Ishikawa (cell line): ENCODE measurements at regions not wholly inside any gene's neighbourhood (a gene's known extent, or its start where the extent isn't known, plus 50 kb on each side); places are given as distances from the start of the nearest gene placed in this dataset.

Source experiments
- CEBPB ChIP-seq: IDR thresholded peaks from 2 replicates; pipeline ENCODE4 v1.6.1; 2012
- CREB1 ChIP-seq: IDR thresholded peaks from 2 replicates; pipeline ENCODE4 v1.6.1; 2012; ENCODE audit warnings: low read depth
- EGR1 ChIP-seq: IDR thresholded peaks from 2 replicates; pipeline ENCODE4 v1.6.1; 2012
- EP300 ChIP-seq: IDR thresholded peaks from 2 replicates; pipeline ENCODE4 v1.6.1; 2012; ENCODE audit warnings: borderline replicate concordance
- FOXM1 ChIP-seq: IDR thresholded peaks from 2 replicates; pipeline ENCODE4 v1.6.1; 2012; ENCODE audit warnings: low read depth, borderline replicate concordance
- NFIC ChIP-seq: IDR thresholded peaks from 2 replicates; pipeline ENCODE4 v1.6.1; 2012
- RAD21 ChIP-seq: IDR thresholded peaks from 2 replicates; pipeline ENCODE4 v1.6.1; 2012; ENCODE audit warnings: low read depth
- TAF1 ChIP-seq: IDR thresholded peaks from 2 replicates; pipeline ENCODE4 v1.6.1; 2012; ENCODE audit warnings: low read depth, mild to moderate bottlenecking
- TCF12 ChIP-seq: IDR thresholded peaks from 2 replicates; pipeline ENCODE4 v1.6.1; 2012; ENCODE audit warnings: low read depth
- TEAD4 ChIP-seq: IDR thresholded peaks from 2 replicates; pipeline ENCODE4 v1.6.1; 2012
- YY1 ChIP-seq: IDR thresholded peaks from 2 replicates; pipeline ENCODE4 v1.6.1; 2012; ENCODE audit warnings: low read depth
- ZBTB7A ChIP-seq: IDR thresholded peaks from 2 replicates; pipeline ENCODE4 v1.6.1; 2012; ENCODE audit warnings: low read depth
- TF ChIP-seq, protein P1 (sequence below): IDR thresholded peaks from 2 replicates; pipeline ENCODE4 v1.6.1; 2012
- TF ChIP-seq, protein P2 (sequence below): IDR thresholded peaks from 2 replicates; pipeline ENCODE4 v1.6.1; 2012
- TF ChIP-seq, protein P3 (sequence below): IDR thresholded peaks from 2 replicates; pipeline ENCODE4 v1.6.1; 2012; ENCODE audit warnings: low read depth, mild to moderate bottlenecking

DNA sequence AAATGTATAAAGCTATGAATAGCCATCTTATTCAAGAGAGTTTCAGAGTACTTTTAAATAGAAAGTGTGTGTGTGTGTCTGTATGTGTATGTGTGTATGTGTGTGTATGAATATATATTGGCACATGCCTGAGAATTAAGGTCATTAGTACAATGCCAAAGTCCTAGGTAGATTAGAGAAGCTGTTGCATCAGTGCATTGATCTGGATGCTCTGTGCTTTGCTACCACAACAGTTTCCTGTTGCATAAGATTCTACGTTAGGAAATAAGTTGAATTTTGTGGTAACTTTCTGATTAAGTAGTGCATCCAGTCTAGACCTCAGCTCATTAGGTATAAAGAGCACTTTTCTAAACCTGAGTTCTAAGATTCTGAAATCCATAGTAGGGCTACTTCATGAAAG lies 1102.8 kb upstream of the KLHL29 start:
- TF ChIP-seq, protein P1, sequence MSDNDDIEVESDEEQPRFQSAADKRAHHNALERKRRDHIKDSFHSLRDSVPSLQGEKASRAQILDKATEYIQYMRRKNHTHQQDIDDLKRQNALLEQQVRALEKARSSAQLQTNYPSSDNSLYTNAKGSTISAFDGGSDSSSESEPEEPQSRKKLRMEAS, result no peak
- TF ChIP-seq FOXM1, result no peak
- no peak for TF ChIP-seq CEBPB
- no peak for TF ChIP-seq CREB1

DNA sequence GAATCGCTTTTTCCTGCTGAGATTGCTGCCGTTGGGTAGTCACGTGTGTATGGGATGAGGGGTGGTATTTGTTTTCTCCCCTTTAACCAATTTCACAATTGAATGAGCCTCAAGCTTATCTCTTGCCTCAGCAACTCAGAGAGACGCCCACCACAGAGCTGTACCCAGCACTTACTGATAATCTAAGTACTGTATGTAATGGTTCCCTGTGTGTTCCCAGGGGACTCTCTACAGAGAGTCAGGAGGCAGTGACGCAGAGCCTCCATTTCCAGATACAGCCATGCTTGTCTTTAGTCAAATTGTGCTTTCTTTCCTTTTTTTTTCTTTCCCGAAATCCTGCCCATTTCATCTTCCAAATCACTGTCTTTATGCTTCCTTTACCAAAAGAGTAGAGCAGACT lies 1102.1 kb upstream of the KLHL29 start:
- TF ChIP-seq EP300 (no peak), EGR1 (no peak), ZBTB7A (no peak), FOXM1 (no peak), CEBPB (no peak), TCF12 (no peak), TAF1 (no peak), YY1 (no peak), RAD21 (no peak)
- TF ChIP-seq, protein P2, sequence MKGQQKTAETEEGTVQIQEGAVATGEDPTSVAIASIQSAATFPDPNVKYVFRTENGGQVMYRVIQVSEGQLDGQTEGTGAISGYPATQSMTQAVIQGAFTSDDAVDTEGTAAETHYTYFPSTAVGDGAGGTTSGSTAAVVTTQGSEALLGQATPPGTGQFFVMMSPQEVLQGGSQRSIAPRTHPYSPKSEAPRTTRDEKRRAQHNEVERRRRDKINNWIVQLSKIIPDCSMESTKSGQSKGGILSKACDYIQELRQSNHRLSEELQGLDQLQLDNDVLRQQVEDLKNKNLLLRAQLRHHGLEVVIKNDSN, result no peak
- TF ChIP-seq, protein P1, result no peak
- TF ChIP-seq, protein P3, sequence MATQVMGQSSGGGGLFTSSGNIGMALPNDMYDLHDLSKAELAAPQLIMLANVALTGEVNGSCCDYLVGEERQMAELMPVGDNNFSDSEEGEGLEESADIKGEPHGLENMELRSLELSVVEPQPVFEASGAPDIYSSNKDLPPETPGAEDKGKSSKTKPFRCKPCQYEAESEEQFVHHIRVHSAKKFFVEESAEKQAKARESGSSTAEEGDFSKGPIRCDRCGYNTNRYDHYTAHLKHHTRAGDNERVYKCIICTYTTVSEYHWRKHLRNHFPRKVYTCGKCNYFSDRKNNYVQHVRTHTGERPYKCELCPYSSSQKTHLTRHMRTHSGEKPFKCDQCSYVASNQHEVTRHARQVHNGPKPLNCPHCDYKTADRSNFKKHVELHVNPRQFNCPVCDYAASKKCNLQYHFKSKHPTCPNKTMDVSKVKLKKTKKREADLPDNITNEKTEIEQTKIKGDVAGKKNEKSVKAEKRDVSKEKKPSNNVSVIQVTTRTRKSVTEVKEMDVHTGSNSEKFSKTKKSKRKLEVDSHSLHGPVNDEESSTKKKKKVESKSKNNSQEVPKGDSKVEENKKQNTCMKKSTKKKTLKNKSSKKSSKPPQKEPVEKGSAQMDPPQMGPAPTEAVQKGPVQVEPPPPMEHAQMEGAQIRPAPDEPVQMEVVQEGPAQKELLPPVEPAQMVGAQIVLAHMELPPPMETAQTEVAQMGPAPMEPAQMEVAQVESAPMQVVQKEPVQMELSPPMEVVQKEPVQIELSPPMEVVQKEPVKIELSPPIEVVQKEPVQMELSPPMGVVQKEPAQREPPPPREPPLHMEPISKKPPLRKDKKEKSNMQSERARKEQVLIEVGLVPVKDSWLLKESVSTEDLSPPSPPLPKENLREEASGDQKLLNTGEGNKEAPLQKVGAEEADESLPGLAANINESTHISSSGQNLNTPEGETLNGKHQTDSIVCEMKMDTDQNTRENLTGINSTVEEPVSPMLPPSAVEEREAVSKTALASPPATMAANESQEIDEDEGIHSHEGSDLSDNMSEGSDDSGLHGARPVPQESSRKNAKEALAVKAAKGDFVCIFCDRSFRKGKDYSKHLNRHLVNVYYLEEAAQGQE, result no peak

DNA sequence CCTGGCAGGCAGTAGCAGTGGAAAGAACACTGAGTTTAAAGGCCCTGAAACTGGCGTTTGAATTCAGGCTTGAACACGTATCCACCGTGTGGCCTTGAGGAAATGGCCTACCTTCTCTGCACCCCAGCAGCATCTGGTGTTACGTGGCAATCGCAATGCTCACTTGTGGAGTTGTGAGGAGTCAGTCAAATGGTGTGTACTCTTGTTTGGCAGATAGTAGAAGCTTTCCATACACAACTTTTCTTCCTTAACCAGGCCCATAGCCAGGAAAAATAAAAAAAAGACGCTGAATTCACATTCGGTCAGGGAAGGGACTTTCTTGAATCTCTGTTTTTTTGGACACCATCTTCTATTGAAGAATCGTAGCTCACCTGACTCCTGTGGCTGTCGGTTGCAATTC lies 1101.5 kb upstream of the KLHL29 start:
- TF ChIP-seq TAF1 (no peak), RAD21 (no peak), CREB1 (no peak), TCF12 (no peak), CEBPB (no peak), NFIC (no peak), EGR1 (no peak), YY1 (no peak), EP300 (no peak), TEAD4 (no peak), ZBTB7A (no peak), FOXM1 (no peak)
- TF ChIP-seq, protein P1, result no peak
- TF ChIP-seq, protein P2, result no peak
- TF ChIP-seq, protein P3, result no peak

DNA sequence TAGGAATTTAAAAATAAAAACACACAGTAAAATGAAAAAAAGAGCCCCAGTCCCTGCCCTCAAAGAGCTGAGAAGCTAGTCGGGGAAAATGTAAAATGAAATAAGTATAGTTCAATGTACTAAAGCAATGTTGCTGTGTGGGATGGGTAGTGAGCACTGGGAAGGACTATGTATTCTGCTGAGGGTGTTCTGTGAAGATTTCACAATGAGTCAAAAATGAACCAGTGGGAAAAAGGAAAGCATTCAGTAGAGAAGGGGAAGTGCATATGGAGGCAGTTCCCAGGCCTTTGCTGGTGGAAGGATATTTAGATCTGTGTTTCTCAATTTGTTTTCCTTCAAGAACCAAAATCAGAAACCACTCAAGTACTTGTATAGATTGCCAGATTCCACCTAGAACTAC lies 1094.7 kb upstream of the KLHL29 start:
- TF ChIP-seq FOXM1 (no peak), EP300 (no peak), RAD21 (no peak), YY1 (no peak), TEAD4 (no peak), CREB1 (no peak), TAF1 (no peak), ZBTB7A (no peak), CEBPB (no peak), TCF12 (no peak), EGR1 (no peak), NFIC (no peak)
- TF ChIP-seq, protein P2, result no peak
- TF ChIP-seq, protein P3, result no peak
- TF ChIP-seq, protein P1, result no peak
